Suprapubic skin (tissue), 4 donors: ENCODE measurements at regions not wholly inside any gene's neighbourhood (a gene's known extent, or its start where the extent isn't known, plus 50 kb on each side); places are given as distances from the start of the nearest gene placed in this dataset.

Experiments
- POLR2A ChIP-seq, 2 donors: fragments of 450-650 bp; IDR thresholded peaks; one replicate each; pipeline ENCODE4 v1.6.1; 2017; ENCODE audit warnings: antibody characterized with exemption in 2 of 2, mild to moderate bottlenecking in 2 of 2, moderate library complexity in 2 of 2
- POLR2AphosphoS5 ChIP-seq, 3 donors: sonication (generic); formaldehyde crosslinking; IDR thresholded peaks; one replicate each; pipeline ENCODE4 v1.6.1; 2017; ENCODE audit warnings: antibody characterized with exemption in 3 of 3
- TF ChIP-seq, protein P1 (sequence below), 2 donors: fragments of 200-600 bp in 1 of 2; fragments of 450-650 bp in 1 of 2; sonication (generic) in 1 of 2; IDR thresholded peaks; one replicate each; pipeline ENCODE4 v1.5.1; 2016 to 2019; ENCODE audit warnings: antibody characterized with exemption in 2 of 2, mild to moderate bottlenecking in 1 of 2, moderate library complexity in 1 of 2

DNA sequence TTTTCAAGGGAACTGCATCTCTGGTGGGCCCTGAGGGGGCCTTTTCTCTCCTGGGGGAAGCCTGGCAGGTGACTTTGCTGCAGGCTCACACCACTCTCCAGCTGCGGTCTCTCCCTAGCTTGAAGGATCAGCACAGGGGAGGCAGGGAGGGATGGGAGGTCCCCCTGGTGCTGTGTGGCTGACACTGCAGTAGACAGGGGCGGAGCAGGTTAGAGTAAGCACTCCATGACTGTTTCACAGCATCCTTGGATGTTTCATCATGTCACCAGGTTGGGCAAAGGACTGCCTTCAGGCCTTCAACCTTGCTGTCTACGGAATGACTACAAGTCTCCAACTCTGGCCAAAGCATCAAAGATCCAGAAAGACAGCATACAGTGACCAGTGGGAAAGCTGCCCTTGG is 470.7 kb downstream of the CDK5RAP2 start:
- TF ChIP-seq, protein P1, sequence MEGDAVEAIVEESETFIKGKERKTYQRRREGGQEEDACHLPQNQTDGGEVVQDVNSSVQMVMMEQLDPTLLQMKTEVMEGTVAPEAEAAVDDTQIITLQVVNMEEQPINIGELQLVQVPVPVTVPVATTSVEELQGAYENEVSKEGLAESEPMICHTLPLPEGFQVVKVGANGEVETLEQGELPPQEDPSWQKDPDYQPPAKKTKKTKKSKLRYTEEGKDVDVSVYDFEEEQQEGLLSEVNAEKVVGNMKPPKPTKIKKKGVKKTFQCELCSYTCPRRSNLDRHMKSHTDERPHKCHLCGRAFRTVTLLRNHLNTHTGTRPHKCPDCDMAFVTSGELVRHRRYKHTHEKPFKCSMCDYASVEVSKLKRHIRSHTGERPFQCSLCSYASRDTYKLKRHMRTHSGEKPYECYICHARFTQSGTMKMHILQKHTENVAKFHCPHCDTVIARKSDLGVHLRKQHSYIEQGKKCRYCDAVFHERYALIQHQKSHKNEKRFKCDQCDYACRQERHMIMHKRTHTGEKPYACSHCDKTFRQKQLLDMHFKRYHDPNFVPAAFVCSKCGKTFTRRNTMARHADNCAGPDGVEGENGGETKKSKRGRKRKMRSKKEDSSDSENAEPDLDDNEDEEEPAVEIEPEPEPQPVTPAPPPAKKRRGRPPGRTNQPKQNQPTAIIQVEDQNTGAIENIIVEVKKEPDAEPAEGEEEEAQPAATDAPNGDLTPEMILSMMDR (IDR thresholded peaks at IDR 0.05): no peak
- TF ChIP-seq POLR2A (IDR thresholded peaks at IDR 0.05): no peak
- no peak for TF ChIP-seq POLR2AphosphoS5 (IDR thresholded peaks at IDR 0.05)
